GM21723 (cell line): ENCODE measurements at regions not wholly inside any gene's neighbourhood (a gene's known extent, or its start where the extent isn't known, plus 50 kb on each side); places are given as distances from the start of the nearest gene placed in this dataset.

ENCODE experiments used
- ATAC-seq: cut with Tn5 transposase; IDR thresholded peaks from one replicate; pipeline ENCODE4 v1.9.1; 2021; ENCODE audit warnings: mild to moderate bottlenecking, moderate library complexity; ENCODE audit not compliant: unreplicated experiment

GRCh38 chr2:76584474-76584873 lies 873.8 kb upstream of the GCFC2 start:
- ATAC-seq, result no peak

DNA sequence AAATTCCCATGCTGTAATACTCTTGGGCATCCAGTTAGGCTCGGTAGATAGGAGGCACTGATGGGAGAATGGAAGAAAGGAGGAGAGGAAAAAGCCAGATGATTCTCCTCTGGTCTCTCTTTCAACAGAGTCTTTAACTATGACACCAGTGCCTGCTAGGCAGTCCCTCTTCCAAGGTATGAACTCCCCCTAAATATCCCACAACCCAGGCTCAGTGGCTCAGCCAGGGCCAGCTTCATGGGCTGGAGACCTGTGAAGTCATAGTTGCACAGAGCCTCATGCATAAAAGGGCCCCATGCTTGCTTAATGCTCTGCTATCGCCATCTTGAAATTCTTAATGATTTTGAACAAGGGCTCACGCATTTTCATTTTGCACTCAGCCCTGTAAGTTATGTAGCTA lies 869.2 kb upstream of the GCFC2 start:
- ATAC-seq, result no peak

DNA sequence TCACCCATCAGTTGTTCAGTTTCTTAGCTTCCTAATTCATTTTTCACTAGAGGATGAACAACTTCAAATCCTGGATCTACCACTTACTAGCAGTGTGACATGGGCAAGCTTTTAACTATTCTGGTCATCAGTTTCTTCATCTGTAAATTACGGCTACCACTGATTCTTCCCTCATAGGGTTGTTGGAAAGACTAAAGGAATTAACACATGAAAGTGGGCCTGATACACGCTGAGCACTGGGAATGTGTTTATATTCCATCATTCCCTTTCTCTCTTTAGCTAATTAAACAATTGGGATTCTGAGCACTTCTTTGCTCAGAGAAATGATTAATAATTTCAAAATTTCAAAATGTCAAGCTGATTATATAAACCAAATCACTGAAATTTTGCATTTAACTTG lies 862.3 kb upstream of the GCFC2 start:
- ATAC-seq, result no peak

DNA sequence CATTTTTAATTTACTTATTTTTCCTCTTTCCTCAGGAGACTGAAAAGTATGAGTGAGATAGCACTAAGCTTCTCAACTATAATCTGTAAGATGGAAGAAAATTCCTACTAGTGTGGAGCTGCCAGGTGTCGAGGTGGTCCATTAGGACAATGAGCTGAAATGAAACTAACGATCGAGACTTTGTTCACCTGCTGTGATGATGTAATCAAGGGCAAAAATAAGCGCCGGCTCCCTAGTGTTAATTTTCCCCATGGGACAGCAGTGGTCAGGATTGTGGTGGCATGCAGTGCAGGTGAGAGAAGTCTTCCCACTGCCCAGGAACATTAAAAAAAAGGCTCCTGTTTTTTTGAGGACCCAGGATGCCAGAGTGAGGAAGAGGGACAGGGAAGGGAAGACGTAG lies 859.1 kb upstream of the GCFC2 start:
- no peak for ATAC-seq

DNA sequence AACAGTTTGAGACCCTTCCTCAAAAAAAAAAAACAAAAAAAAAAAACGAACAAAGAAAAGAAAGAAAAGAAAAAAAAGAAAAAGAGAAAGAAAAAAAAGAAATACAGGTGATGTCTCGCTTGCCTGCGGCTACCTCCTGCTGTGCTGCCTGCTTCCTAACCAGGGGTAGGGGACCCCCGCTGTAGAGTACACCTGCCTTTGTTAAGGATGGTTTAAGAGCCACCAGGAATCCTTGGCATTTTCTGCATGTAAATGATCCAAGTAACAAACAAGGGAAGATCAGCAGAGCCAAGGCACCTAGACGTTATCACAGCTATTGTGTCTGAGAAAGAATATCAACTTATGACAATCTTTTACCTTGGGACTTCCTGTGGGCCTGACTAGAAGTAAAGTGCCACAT lies 856.8 kb upstream of the GCFC2 start:
- no peak for ATAC-seq

DNA sequence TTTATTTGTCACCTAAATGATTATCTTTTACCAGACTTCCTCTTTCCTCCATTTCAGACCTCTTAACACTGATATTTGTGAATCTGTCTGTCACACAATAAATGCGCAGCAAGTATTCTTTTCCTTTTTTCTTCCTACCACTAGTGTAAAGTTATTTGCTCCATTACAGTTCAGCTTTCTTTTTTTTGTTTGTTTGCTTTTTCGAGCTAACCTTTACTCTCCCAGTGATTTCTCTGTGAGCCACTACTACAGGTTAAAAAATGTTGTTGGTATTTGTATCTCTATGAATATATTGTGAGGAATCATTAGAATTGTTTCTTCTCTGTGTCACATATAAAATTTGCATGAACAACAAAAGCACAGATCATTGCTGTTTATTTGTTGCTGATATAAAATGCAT lies 854.0 kb upstream of the GCFC2 start:
- no peak for ATAC-seq

- ATAC-seq, result no peak
Observed at GRCh38 chr2:76563730-76564129, 853.0 kb upstream of the GCFC2 start.

GRCh38 chr2:76558157-76558556 lies 847.4 kb upstream of the GCFC2 start:
- ATAC-seq, result no peak

DNA sequence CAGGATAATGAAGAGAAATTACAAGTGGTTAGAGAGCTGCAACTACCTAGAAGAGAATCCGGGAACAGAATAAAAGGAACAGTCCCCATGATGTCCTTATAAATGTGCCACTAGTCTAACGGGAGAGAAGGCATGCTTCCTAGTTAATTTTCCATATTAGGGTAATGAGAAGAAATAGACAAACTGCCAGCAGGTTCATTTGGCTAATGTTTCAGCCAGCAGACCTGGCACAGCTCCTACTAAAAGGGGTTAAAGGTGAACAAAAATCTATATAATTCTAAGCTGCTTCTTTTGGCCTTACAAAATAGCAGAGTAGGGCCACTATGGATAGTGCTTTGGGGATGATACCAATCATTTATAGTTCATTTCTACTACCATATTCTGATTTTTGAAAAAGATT lies 845.3 kb upstream of the GCFC2 start:
- ATAC-seq, result no peak

DNA sequence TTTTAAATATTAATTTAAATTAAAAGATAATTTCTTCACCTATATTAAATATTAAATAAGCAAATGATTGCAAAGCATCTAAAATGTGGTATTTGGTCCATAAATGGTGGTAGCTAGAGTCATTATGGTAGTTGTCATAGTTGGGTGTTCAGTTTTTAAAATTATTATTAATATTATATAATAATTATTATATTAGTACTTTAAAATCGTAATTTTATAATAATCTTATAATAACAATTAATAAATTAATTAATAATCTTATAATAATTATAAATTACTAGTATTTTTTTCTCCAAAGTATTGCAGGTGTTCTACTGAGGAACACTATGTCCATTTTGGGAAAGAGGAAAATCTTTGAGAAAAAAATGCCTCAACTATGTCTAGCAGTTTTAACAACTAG lies 835.5 kb upstream of the GCFC2 start:
- ATAC-seq, result no peak

DNA sequence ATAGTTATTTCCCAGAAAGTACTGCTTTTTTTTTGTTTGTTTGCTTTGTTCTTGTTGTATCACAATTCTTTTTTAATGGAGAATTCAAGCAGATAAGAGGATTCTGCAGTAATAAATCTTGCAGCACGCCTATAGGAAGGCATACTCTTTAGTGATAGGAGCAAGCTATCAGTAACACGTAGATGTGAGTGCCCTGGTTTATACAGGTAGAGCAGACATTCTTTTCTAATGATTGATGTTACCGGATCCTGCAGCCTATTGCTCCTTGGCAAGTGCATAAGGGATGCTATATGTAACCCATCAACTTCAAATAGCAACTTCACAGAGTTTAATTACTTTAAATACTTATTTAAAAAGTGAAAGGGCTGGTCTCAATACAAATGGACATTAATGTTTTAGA lies 834.2 kb upstream of the GCFC2 start:
- ATAC-seq, result no peak

DNA sequence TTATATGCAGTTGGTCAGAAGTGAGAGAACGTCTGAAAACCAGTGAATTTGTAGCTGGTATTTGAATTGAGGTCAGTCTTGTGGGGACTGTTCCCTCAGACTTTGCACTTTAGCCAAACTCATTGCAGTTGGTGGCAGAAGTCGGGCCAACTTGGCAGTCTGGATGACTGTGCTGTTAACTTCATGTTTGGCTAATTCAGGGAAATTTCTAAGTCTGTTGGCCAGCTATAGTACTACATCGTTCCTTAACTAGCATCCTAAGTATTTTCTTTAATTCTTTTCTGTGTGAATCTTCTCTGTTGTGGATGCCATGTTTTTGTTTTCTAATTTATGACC lies 806.8 kb upstream of the GCFC2 start:
- ATAC-seq, result no peak

DNA sequence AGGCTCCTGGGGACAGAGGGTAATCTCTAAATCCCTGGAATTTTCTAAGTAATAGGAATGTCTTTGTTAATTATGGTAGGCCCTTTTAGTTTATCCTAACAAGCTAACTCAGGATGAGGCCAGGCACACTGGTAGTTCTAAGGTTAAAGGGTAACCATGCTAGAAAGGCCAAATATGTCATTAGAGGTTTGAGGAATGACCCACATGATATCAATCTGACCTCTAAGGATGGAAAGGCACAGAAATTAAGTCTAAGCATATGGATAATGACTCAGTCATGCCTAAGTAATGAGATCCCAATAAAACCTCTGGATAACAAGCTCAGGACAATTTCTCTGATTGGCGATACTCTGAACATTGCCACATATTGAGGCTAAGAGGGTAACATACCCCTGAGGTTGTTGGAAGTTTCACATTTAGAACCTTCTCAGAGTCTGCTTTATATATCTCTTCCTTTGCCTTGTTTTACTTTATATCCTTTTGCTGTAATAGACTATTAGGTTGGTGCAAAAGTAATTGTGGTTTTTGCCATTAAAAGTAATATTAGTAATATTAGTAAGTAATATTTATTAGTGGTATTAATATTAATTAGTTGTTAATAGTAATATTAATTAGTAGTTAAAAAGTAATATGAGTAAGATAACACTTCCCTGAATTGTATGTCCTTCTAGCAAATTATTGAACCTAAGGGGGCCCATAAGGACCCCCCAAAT lies 806.3 kb upstream of the GCFC2 start:
- no peak for ATAC-seq

DNA sequence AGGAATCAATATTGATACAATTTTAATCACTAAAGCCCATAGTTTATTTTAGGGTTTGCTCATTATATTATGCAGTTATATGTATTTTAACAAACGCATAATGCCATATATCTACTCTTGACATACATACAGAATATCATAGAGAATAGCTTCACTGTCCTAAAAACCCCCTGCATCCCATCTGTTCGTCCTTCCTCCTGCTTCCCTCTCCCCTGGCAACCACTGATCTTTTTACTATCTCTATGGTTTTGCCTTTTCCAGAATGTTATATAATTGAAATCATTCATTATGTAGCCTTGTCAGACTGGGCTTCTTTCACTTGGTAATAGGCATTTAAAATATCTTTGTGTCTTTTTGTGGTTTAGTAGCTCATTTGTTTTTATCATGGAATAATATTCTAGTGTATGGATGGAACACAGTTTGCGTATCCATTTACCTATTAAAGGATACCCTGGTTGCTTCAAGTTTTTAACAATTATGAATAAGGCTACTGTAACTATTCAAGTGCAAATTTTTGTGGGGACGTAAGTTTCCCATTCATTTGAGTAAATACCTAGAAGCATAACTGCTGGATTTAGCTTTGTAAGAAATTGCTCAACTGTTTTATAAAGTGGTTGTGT lies 801.6 kb upstream of the GCFC2 start:
- ATAC-seq, result no peak

DNA sequence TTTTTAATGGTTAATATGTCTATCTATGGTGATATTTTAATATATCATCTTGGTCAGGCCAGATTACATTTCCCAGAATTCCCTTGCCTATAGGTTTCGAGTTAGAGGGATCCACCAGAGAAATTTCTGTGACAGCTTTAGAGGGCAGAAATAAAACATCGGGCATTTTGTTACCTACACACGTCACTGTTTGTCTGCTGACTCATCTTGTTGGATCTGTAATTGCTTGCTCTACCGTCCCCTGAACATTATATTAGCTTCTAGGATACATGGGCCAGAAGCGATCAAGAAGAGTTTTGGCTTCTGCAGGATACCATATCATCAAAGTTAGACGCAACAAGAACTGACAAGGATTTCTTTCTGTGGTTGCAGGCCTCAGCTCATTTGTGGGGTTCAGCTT lies 795.8 kb upstream of the GCFC2 start:
- ATAC-seq, result no peak

GRCh38 chr2:76501641-76502040 lies 790.9 kb upstream of the GCFC2 start:
- no peak for ATAC-seq

- no peak for ATAC-seq
Observed at GRCh38 chr2:76498360-76498759, 787.6 kb upstream of the GCFC2 start.

GRCh38 chr2:76491503-76491902 lies 780.8 kb upstream of the GCFC2 start:
- no peak for ATAC-seq

DNA sequence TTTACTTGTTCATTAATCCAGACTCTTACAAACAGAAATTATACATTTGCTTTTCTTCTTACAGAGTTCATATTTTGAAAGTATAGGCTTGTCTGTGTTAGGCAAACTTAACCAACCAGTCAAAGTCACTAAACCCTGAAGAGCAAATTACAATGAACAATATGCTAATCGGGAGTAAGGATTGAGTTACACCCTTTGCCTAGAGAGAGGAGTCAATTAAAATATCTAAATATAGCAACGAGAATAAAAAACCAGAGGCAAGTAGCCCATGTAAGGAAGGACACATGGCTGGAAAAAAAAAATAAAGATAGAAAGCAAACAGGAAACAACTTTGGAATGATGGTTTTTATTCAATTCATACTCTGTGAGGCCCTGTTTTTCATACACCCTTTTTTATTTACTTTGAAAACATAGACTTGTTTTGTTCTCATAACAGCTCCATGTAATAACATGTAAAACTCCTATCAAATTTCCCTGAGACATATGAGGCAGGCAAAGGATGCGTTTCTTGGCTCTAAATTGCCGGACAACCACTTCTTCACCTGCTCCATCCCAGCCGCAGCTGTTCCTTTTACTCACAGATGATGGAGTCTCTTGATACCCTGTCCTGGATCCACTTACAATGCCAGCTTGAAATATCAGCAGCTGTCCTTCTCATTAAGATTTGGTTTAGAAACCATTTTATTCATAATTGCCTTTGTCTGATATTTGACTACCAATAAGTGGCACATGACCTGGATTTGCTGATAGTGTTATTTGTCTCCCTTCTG lies 767.7 kb upstream of the GCFC2 start:
- ATAC-seq, result no peak

DNA sequence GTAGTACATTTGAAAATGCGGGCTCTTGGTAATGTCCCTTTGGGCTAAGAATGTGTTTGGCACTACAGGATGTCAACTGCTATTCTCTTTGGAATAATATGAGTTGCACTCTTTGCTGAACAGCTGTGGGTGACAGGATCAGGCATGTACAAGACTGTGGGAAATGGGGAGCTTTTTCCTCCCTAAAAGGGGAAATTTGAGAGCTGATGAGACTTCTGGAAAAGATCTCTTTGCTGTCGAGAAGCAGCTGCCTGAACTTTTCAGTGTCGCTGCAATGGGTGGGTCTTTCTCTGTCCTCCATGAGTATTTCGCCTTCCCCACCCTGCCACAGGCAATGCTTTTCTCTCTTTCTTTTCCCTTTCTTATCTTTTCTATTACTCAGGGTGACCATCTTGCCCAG lies 762.2 kb upstream of the GCFC2 start:
- ATAC-seq, result no peak

- no peak for ATAC-seq
Observed at GRCh38 chr2:76469066-76469465, 758.4 kb upstream of the GCFC2 start.

DNA sequence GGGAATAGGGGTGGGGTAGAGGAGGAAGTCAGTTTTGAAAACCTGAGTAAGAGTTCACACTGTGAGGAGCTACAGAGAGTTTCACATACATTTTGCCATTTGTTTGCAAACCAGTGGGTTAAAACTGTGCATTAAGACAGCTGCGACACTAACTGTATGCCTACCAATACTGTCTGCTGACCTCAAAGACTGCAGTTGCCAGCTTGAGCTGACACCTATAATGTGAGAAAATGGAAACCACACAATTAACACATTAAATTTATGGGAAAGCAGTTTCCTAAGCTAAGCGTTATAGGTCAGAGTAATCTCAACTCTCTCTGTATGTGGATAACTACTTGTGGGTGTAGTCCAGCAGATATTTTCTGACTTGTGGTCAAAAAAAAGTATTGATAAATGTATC lies 756.6 kb upstream of the GCFC2 start:
- no peak for ATAC-seq
